ENCODE measurements at regions not wholly inside any gene's neighbourhood (a gene's known extent, or its start where the extent isn't known, plus 50 kb on each side); places are given as distances from the start of the nearest gene placed in this dataset.

DNA sequence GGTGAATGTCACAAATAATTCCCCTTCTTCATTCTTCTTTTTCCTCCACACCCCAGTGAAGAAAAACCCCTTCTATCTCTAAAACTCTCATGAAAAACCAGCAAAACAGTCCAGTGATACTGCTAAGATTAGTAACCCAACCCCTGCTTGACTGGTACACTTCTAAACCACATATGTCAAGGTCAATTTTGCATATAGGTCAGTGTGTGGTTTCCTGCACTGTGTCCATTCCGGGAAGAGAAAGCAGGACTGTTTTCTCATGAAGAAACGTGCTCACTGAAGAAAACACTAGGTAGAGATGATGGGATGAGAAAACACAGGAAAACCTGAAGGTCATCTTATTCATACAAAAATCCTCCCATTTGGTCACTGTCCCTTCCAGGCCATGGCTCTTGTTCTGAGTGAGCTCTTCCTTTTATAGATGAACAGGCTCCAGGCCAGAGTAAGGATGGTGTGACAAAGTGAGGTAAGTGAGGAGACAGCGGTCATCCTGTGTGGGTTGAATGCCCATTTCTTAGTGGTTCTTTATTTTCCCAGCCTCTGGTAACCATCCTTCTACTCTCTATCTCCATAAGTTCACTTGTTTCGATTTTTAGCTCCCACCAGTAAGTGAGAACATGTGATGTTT lies 122.7 kb downstream of the FASLG start (continued):
- TF ChIP-seq KDM5A (IDR thresholded peaks at IDR 0.05; ENCODE audit: low read length) (no peak), SIX5 (IDR thresholded peaks at IDR 0.05; ENCODE audit: low read depth, low read length) (no peak), FOSL1 (IDR thresholded peaks at IDR 0.05; ENCODE audit: insufficient read depth, low read depth, low read length) (no peak), ASH2L (IDR thresholded peaks at IDR 0.05; ENCODE audit: low read length) (no peak)

Measured in H1 (cell line).